ENCODE measurements at regions not wholly inside any gene's neighbourhood (a gene's known extent, or its start where the extent isn't known, plus 50 kb on each side); places are given as distances from the start of the nearest gene placed in this dataset.
A peak's percentile ranks its signal among the peaks of the same experiment; 100 is the strongest.
"Not testable (repeated sequence)": the region's sequence is repeated elsewhere in the genome, so short reads cannot be mapped to it uniquely, and the experiment has no call there.

- DNase-seq, result no peak
These were observed 537.8 kb upstream of the AUTS2 start for GRCh38 chr7:69060516-69060915.

DNA sequence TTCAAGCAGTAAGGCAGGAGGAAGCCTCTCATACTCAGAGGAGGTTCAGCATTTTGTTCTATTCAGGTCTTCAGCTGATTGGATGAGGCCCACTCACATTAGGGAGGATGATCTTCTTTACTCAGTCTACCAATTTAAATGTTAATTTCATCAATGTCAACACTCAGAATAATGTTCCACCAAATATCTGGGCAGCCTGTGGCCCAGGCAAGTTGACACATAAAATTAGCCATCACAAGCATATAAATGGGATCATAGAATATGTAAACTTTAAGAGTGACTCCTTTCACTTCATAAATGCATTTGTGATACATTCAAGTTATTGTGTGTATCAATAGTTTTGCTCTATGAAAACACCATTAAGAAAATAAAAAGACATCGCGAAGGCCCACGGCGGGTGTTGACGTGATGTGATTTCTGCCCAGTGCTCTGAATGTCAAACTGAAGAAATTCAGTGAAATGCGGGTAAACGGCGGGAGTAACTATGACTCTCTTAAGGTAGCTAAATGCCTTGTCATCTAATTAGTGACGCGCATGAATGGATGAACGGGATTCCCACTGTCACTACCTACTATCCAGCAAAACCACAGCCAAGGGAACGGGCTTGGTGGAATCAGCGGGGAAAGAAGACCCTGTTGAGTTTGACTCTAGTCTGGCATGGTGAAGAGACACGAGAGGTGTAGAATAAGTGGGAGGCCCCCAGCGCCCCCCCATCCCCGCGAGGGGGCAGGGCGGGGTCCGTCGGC lies 536.1 kb upstream of the AUTS2 start:
- DNase-seq, result peak in 1 of 5 experiments; percentile 20

- no peak for DNase-seq
These were observed 530.9 kb upstream of the AUTS2 start for GRCh38 chr7:69067397-69067796.

- no peak for DNase-seq
These were observed 527.8 kb upstream of the AUTS2 start for GRCh38 chr7:69070476-69070875.

GRCh38 chr7:69076566-69076965 lies 521.7 kb upstream of the AUTS2 start:
- DNase-seq, result no peak

DNA sequence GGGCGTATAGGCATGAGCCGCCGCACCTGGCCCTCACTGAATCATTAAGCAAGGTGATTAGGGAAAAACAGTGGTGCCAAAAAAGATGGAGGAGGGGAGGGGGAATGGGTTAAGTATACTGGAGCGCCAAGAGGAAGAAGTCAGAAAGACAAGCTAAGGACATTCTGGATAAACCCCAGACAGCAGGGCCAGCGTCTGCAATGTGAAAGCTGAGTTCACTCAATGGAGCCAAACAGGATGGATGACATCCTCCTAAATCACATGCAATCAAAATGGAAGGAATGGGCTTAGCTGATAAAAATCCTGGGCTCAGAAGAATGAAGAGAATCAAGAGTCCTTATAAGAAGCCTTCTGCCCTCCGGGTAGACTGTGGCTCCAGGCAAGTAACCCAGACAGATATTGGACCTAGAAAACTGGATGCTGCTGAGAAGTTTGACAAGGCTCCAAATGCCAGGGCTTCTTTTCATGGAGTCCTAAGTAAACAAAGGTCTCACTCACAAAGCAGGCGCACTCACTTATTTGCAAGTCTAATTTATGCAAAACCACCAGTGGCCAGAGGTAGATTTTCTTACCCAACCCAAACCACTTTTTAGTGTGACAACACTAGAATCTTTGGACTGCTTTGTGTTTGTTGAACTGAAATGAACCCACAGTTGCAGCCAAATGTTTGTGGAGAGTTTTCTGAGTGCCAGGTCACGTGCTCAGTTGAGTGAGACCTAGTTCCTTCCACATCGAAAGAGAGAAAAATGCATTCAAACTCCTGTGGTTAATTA lies 519.1 kb upstream of the AUTS2 start:
- no peak for DNase-seq

DNA sequence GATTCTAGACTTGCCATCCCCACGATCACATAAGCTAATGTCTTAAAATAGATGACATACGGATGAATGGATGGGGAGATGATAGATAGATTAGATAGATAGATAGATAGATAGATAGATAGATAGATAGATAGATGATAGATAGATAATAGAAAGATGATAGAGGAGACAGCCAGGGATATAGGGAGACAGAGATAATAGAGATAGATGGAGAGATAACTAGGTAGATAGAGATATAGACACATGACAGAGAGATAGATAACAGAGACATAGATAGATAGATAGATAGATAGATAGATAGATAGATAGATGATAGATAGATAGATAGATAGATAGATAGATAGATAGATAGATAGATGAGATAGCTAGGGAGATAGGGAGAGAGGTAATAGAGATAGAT lies 511.0 kb upstream of the AUTS2 start:
- DNase-seq, result not testable (repeated sequence)

- DNase-seq, result no peak
These were observed 510.1 kb upstream of the AUTS2 start for GRCh38 chr7:69088185-69088584.

DNA sequence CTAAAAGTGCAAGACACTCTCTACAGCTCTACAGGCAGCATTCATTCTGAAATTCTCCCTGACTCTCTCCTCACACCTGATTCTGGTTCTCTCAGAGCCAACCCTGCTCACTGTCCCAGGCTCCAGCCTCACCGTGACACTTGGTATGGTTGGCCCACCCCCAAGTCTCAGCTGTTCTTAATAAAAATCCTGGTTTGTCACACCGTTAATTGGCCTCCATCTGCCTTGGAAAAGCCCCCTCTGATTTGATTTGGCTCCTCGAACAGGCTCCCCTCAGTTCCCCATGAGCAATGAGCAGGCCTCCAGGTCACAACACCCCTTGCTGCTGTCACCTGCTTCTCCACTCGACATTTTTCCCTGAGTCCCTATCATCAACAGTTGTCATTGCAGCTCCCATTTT lies 507.3 kb upstream of the AUTS2 start:
- no peak for DNase-seq

GRCh38 chr7:69091521-69091920 lies 506.8 kb upstream of the AUTS2 start:
- no peak for DNase-seq

DNA sequence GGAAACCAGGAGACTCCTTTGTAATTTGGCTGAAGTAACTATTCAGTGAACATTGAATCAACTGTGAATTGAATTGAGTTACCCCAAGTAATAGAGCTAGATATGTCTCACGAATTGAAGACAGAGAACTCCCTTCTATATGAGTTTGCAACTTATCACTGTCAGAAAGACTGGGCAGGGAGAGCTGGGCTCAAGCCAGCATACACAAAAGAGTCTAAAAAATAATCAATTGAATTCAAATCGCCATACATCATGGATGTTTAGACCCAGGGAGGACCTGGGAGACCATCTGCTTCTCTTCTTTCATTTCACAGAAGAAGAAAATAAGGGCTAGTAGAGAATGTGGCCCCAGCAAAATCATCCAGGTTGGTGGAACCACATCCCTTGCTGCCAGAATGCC lies 503.1 kb upstream of the AUTS2 start:
- DNase-seq, result no peak

GRCh38 chr7:69095649-69096048 lies 502.6 kb upstream of the AUTS2 start:
- DNase-seq, result no peak

GRCh38 chr7:69104023-69104422 lies 494.3 kb upstream of the AUTS2 start:
- DNase-seq, result no peak

DNA sequence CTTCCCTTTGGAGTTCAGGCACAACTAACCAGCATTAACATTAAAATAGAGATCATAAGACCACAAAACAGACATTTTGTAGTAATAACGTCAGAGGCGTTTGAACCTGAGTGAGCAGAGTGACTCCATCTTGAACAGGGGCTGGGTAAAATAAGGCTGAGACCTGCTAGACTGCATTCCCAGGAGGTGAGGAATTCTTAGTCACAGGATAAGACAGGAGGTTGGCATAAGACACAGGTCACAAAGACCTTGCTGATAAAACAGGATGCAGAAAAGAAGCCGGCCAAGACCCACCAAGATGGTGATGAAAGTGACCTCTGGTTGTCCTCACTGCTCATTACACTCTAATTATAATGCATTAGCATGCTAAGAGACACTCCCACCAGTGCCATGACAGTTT lies 493.2 kb upstream of the AUTS2 start:
- DNase-seq, result no peak

- DNase-seq, result no peak
These were observed 492.3 kb upstream of the AUTS2 start for GRCh38 chr7:69105981-69106380.

DNA sequence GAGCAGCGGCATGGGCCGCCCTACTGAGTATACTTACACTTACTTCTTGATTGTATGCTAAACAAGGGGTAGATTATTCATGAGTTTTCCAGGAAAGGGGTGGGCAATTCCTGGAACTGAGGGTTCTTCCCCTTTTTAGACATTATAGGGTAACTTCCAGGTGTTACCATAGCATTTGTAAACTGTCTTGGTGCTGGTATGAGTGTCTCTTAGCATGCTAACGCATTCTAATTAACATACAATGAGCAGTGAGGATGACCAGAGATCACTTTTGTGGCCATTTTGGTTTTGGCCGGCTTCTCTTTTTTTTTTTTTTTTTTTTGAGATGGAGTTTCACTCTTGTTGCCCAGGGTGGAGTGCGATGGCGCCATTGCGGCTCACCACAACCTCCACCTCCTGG lies 491.8 kb upstream of the AUTS2 start:
- not testable (repeated sequence) for DNase-seq

- DNase-seq, result not testable (repeated sequence)
These were observed 491.3 kb upstream of the AUTS2 start for GRCh38 chr7:69106946-69107345.

GRCh38 chr7:69108097-69108496 lies 490.2 kb upstream of the AUTS2 start:
- DNase-seq, result no peak

DNA sequence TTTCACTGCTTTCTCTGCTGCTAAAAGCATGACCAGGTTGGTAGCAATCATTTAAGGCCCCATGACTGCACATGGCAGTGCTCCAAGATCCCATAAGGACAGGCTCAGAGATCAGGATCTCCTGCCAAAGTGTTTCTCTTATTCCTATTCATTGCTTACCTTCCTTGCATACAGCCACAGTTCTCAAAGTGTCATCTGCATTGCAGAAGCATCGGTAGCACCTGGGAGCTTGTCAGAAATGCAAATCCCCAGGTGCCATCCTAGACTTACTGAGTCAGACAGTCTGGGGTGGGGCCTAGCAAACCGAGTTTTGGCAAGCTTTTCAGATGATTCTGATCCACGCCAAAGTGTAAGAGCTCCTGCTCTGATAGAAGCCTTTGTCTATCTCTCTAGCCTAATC lies 489.0 kb upstream of the AUTS2 start:
- no peak for DNase-seq

DNA sequence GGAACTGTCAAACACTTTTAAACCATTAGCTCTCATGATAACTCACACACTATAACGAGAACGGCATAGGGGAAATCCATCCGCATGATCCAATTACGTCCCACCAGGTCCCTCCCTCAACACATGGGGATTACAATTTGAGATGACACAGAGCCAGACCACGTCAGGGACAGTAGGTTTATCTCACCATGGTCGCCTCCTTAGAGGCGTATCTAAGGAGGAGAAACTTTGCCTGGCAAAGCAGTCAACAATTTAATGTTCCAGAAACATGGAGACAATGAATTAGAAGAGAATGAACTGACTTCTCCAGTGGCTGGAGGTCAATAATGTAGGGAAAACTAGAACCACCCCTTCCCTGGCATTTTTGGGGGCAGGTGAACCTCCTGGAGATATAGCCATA lies 488.4 kb upstream of the AUTS2 start:
- no peak for DNase-seq

DNA sequence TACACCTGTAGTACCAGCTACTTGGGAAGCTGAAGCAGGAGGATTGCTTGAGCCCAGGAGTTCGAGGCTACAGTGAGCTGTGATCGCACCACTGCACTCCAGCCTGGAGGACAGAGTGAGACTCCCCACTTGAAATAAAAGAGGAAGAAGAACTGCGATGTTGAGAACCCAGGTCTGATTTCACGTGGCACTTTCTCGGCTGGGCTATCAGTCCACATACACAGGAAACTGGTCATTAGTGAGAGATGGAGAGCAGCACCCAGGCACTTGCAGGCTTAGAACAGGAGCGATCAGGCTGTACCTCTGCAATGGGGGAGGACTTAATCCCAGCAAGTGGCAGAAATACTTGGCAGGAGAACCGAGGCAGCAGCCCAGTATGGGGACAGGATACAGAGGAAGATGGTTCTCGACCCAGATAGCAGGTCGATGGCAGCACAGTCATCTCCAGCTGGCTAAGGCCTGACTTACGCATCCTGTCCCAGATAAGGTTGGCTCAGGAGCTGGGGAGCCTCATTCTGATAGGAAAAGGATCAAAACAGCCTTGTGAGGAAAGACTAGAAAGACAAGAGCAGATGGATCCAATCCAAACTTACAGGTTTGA lies 487.7 kb upstream of the AUTS2 start:
- DNase-seq, result no peak

- no peak for DNase-seq
These were observed 483.9 kb upstream of the AUTS2 start for GRCh38 chr7:69114374-69114773.

- no peak for DNase-seq
These were observed 482.5 kb upstream of the AUTS2 start for GRCh38 chr7:69115788-69116187.

DNA sequence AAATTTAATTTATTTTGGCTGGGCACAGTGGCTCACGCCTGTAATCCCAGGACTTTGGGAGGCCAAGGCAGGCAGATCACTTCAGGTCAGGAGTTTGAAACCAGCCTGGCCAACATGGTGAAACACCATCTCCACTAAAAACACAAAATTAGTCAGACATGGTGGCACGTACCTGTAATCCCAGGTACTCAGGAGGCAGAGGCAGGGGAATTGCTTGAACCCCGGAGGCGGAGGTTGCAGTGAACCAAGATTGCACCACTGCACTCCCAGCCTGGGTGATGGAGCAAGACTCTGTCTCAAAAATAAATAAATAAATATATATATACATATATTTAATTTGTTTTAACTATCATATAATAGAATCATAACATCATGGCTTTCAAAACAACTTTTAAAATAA lies 482.1 kb upstream of the AUTS2 start:
- not testable (repeated sequence) for DNase-seq
